ENCODE measurements at regions not wholly inside any gene's neighbourhood (a gene's known extent, or its start where the extent isn't known, plus 50 kb on each side); places are given as distances from the start of the nearest gene placed in this dataset.

- Histone ChIP-seq H3K4me1 (ENCODE audit: insufficient read depth, low read length, poor library complexity, severe bottlenecking) (no peaks in the 10 kb centered on the region), H3K4me3 (ENCODE audit: low read depth, low read length, poor library complexity, severe bottlenecking) (no peak overlapping the region), H3K9me3 (ENCODE audit: low read length) (0 out of 2 replicates have a peak, but pooled peaks cover 4% of the 10 kb centered on the region), H3K27ac (ENCODE audit: low read depth, low read length, poor library complexity, severe bottlenecking) (no peak overlapping the region), H3K9me2 (ENCODE audit: insufficient read depth, low read length) (no peaks in the 10 kb centered on the region), H3K4me2 (ENCODE audit: low read length) (no peak overlapping the region), H3K36me3 (ENCODE audit: insufficient read depth, low read length) (peaks cover 8% of the 10 kb centered on the region), H2AFZ (ENCODE audit: low read length) (no peak overlapping the region), H4K20me1 (ENCODE audit: insufficient read depth, low read length) (peaks cover 9% of the 10 kb centered on the region; the same call in 1 of the 2 replicates), H3K79me2 (ENCODE audit: insufficient read depth, low read depth, low read length) (peaks cover 49% of the 10 kb centered on the region)
- no peak for DNase-seq (ENCODE audit: low spot score)
- BruUV-seq (replicated peaks), result no TSS peak
- intact Hi-C loops (cut with micrococcal nuclease; ENCODE audit: unreplicated experiment), result no loop called here
- CTCF ChIA-PET (ENCODE audit: unreplicated experiment), result no interaction called here
- POLR2A ChIA-PET, result no interaction called here
- no peak for TF ChIP-seq CTCF (conservative IDR thresholded peaks at IDR 0.05; ENCODE audit: low read length)
- TF ChIP-seq EZH2phosphoT487 (IDR thresholded peaks at IDR 0.05; ENCODE audit: borderline replicate concordance, low read depth, low read length), result no peak
These were observed 437.2 kb downstream of the PCNX1 start for GRCh38 chr14:71344506-71344905.

- intact Hi-C loops (cut with micrococcal nuclease; ENCODE audit: unreplicated experiment), result no loop called here
- Histone ChIP-seq H3K36me3 (ENCODE audit: insufficient read depth, low read length) (peaks cover 3% of the 10 kb centered on the region; the same call in 1 of the 2 replicates), H3K4me3 (ENCODE audit: low read depth, low read length, poor library complexity, severe bottlenecking) (no peak overlapping the region), H4K20me1 (ENCODE audit: insufficient read depth, low read length) (peaks cover 9% of the 10 kb centered on the region; the same call in 1 of the 2 replicates), H3K4me1 (ENCODE audit: insufficient read depth, low read length, poor library complexity, severe bottlenecking) (no peaks in the 10 kb centered on the region), H3K4me2 (ENCODE audit: low read length) (no peak overlapping the region), H3K79me2 (ENCODE audit: insufficient read depth, low read depth, low read length) (peaks cover 44% of the 10 kb centered on the region), H3K9me3 (ENCODE audit: low read length) (0 out of 2 replicates have a peak, but pooled peaks cover 4% of the 10 kb centered on the region), H3K27ac (ENCODE audit: low read depth, low read length, poor library complexity, severe bottlenecking) (no peak overlapping the region), H2AFZ (ENCODE audit: low read length) (no peak overlapping the region), H3K9me2 (ENCODE audit: insufficient read depth, low read length) (no peaks in the 10 kb centered on the region)
- CTCF ChIA-PET (ENCODE audit: unreplicated experiment), result no interaction called here
- POLR2A ChIA-PET, result no interaction called here
- DNase-seq (ENCODE audit: low spot score), result no peak
- no TSS peak for BruUV-seq (replicated peaks)
- TF ChIP-seq EZH2phosphoT487 (IDR thresholded peaks at IDR 0.05; ENCODE audit: borderline replicate concordance, low read depth, low read length), result no peak
- TF ChIP-seq CTCF (conservative IDR thresholded peaks at IDR 0.05; ENCODE audit: low read length), result no peak
These were observed 439.4 kb downstream of the PCNX1 start for GRCh38 chr14:71346685-71347084.

- Histone ChIP-seq H3K9me3 (ENCODE audit: low read length) (peaks cover 8% of the 10 kb centered on the region; the same call in 1 of the 2 replicates), H3K4me1 (ENCODE audit: insufficient read depth, low read length, poor library complexity, severe bottlenecking) (no peaks in the 10 kb centered on the region), H3K27ac (ENCODE audit: low read depth, low read length, poor library complexity, severe bottlenecking) (no peak overlapping the region), H3K4me2 (ENCODE audit: low read length) (no peak overlapping the region), H3K9me2 (ENCODE audit: insufficient read depth, low read length) (no peaks in the 10 kb centered on the region), H3K36me3 (ENCODE audit: insufficient read depth, low read length) (peaks cover 19% of the 10 kb centered on the region), H3K4me3 (ENCODE audit: low read depth, low read length, poor library complexity, severe bottlenecking) (no peak overlapping the region), H2AFZ (ENCODE audit: low read length) (no peak overlapping the region), H4K20me1 (ENCODE audit: insufficient read depth, low read length) (no peaks in the 10 kb centered on the region; the same call in 1 of the 2 replicates), H3K79me2 (ENCODE audit: insufficient read depth, low read depth, low read length) (peaks cover 49% of the 10 kb centered on the region)
- TF ChIP-seq CTCF (conservative IDR thresholded peaks at IDR 0.05; ENCODE audit: low read length) (no peak), EZH2phosphoT487 (IDR thresholded peaks at IDR 0.05; ENCODE audit: borderline replicate concordance, low read depth, low read length) (no peak)
- intact Hi-C loops (cut with micrococcal nuclease; ENCODE audit: unreplicated experiment), result no loop called here
- ChIA-PET POLR2A (no interaction called here), CTCF (ENCODE audit: unreplicated experiment) (no interaction called here)
- no TSS peak for BruUV-seq (replicated peaks)
- DNase-seq (ENCODE audit: low spot score), result no peak
These were observed 441.1 kb downstream of the PCNX1 start for GRCh38 chr14:71348394-71348793.
